ENCODE measurements at regions not wholly inside any gene's neighbourhood (a gene's known extent, or its start where the extent isn't known, plus 50 kb on each side); places are given as distances from the start of the nearest gene placed in this dataset.

DNA sequence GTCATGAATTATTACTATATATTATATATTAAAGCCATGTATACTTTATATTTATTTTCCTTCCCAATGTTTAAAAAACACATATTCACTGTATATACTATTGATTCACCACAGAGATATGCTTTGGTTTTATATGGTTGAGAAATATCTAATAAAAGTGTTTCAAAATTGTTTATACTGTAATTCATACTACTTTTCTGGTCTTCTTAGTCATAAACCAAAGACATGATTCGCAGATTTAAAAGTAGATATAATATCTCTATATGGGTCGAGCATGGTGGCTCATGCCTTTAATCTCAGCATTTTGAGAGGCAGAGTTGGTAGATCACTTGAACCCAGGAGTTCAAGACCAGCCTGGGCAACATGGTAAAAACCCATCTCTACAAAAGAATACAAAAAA is 738.4 kb downstream of the USP25 start:
- Histone ChIP-seq H3K4me3 (no peak overlapping the region), H3K27ac (no peak overlapping the region), H3K27me3 (replicated peaks) (no peaks in the 10 kb centered on the region), H3K36me3 (no peaks in the 10 kb centered on the region), H3K4me1 (replicated peaks) (no peaks in the 10 kb centered on the region), H3K9me3 (replicated peaks) (no peaks in the 10 kb centered on the region)
- DNase-seq (ENCODE audit: low read depth in 1 of 2, low spot score in 2 of 2) = no peak

- no peak for DNase-seq (ENCODE audit: low read depth in 1 of 2, low spot score in 2 of 2)
- no peak overlapping the region for H3K27ac ChIP-seq
- H3K9me3 ChIP-seq (replicated peaks) = no peaks in the 10 kb centered on the region
These were observed 744.2 kb downstream of the USP25 start for GRCh38 chr21:16473988-16474387.

GRCh38 chr21:16476056-16476825 is 746.5 kb downstream of the USP25 start:
- Histone ChIP-seq H3K4me1 (replicated peaks) (no peaks in the 10 kb centered on the region), H3K27ac (no peak overlapping the region), H3K27me3 (replicated peaks) (no peaks in the 10 kb centered on the region), H3K36me3 (no peaks in the 10 kb centered on the region), H3K9me3 (replicated peaks) (no peaks in the 10 kb centered on the region), H3K4me3 (no peak overlapping the region)
- no peak for DNase-seq (ENCODE audit: low read depth in 1 of 2, low spot score in 2 of 2)

More at GRCh38 chr21:16473988-16474387, 744.2 kb downstream of the USP25 start:
- no peaks in the 10 kb centered on the region for H3K27me3 ChIP-seq (replicated peaks)
- H3K4me1 ChIP-seq (replicated peaks) = no peaks in the 10 kb centered on the region
- H3K36me3 ChIP-seq = no peaks in the 10 kb centered on the region
- H3K4me3 ChIP-seq = no peak overlapping the region

DNA sequence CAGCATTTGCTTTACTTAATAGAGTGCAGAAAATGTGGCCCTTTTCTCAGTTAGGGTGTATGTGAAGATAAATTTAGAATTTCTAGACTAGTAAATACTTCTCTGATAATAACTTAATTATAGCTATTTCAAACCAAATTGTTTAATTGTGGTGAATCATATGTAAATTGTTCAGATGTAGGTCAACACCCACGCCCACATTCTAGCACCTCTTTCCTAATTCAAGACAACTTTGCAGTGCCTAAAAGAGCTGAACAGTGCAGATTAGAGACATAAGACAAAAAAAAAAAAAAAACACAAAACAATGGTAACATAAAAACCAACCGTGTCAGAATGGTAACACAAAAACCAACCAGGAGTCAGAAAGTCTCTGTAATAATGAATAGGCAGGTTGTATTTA is 758.3 kb downstream of the USP25 start:
- no peak overlapping the region for H3K27ac ChIP-seq
- no peaks in the 10 kb centered on the region for H3K4me1 ChIP-seq (replicated peaks)
- no peaks in the 10 kb centered on the region for H3K9me3 ChIP-seq (replicated peaks)
- H3K4me3 ChIP-seq = no peak overlapping the region
- no peak for DNase-seq (ENCODE audit: low read depth in 1 of 2, low spot score in 2 of 2)
- H3K27me3 ChIP-seq (replicated peaks) = no peaks in the 10 kb centered on the region
- H3K36me3 ChIP-seq = no peaks in the 10 kb centered on the region

- no peaks in the 10 kb centered on the region for H3K9me3 ChIP-seq (replicated peaks)
- no peaks in the 10 kb centered on the region for H3K36me3 ChIP-seq
- no peaks in the 10 kb centered on the region; the same call in 1 of the 2 replicates for H3K27me3 ChIP-seq (replicated peaks)
- H3K27ac ChIP-seq = no peak overlapping the region
- H3K4me3 ChIP-seq = no peak overlapping the region
- DNase-seq (ENCODE audit: low read depth in 1 of 2, low spot score in 2 of 2) = no peak
- H3K4me1 ChIP-seq (replicated peaks) = no peaks in the 10 kb centered on the region
These were observed 762.6 kb downstream of the USP25 start for GRCh38 chr21:16492356-16492755.

GRCh38 chr21:16492892-16493291 is 763.1 kb downstream of the USP25 start:
- H3K4me1 ChIP-seq (replicated peaks) = no peaks in the 10 kb centered on the region
- H3K4me3 ChIP-seq = no peak overlapping the region
- no peaks in the 10 kb centered on the region for H3K9me3 ChIP-seq (replicated peaks)
- no peaks in the 10 kb centered on the region; the same call in 1 of the 2 replicates for H3K27me3 ChIP-seq (replicated peaks)
- DNase-seq (ENCODE audit: low read depth in 1 of 2, low spot score in 2 of 2) = no peak
- no peak overlapping the region for H3K27ac ChIP-seq
- no peaks in the 10 kb centered on the region for H3K36me3 ChIP-seq

- H3K27ac ChIP-seq = no peak overlapping the region
- no peaks in the 10 kb centered on the region for H3K36me3 ChIP-seq
- no peaks in the 10 kb centered on the region for H3K9me3 ChIP-seq (replicated peaks)
- DNase-seq (ENCODE audit: low read depth in 1 of 2, low spot score in 2 of 2) = no peak
- no peaks in the 10 kb centered on the region; the same call in 1 of the 2 replicates for H3K27me3 ChIP-seq (replicated peaks)
- H3K4me3 ChIP-seq = no peak overlapping the region
- no peaks in the 10 kb centered on the region for H3K4me1 ChIP-seq (replicated peaks)
These were observed 766.8 kb downstream of the USP25 start for GRCh38 chr21:16496609-16497008.

DNA sequence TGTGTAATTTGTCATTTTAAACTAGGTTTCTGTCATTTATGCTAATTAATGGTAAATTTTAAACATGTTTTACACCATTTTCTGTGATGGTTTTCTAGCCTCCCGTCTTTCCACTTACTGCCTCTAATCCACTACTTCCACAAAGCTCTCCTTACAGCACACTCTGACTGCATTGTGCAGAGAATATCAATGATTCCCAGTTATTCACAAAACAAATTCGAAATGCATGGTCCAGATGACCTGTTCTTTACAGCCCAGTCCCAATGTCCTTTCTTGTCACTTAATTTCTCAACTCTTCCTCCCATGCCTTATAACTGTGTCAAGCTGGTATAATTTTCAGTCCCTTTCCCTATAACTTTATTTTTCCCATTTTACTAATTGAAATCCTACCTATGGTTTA is 770.5 kb downstream of the USP25 start:
- Histone ChIP-seq H3K4me1 (replicated peaks) (no peaks in the 10 kb centered on the region), H3K9me3 (replicated peaks) (no peaks in the 10 kb centered on the region), H3K36me3 (no peaks in the 10 kb centered on the region), H3K4me3 (no peak overlapping the region), H3K27ac (no peak overlapping the region), H3K27me3 (replicated peaks) (no peaks in the 10 kb centered on the region; the same call in 1 of the 2 replicates)
- DNase-seq (ENCODE audit: low read depth in 1 of 2, low spot score in 2 of 2) = no peak

- no peak for DNase-seq (ENCODE audit: low read depth in 1 of 2, low spot score in 2 of 2)
- Histone ChIP-seq H3K4me1 (replicated peaks) (no peaks in the 10 kb centered on the region), H3K27me3 (replicated peaks) (no peaks in the 10 kb centered on the region), H3K27ac (no peak overlapping the region), H3K4me3 (no peak overlapping the region), H3K36me3 (no peaks in the 10 kb centered on the region), H3K9me3 (replicated peaks) (no peaks in the 10 kb centered on the region)
These were observed 772.5 kb downstream of the USP25 start for GRCh38 chr21:16502273-16502672.

GRCh38 chr21:16502897-16503296 is 773.1 kb downstream of the USP25 start:
- H3K36me3 ChIP-seq = no peaks in the 10 kb centered on the region
- no peak overlapping the region for H3K4me3 ChIP-seq
- H3K4me1 ChIP-seq (replicated peaks) = no peaks in the 10 kb centered on the region
- no peaks in the 10 kb centered on the region for H3K9me3 ChIP-seq (replicated peaks)
- no peak for DNase-seq (ENCODE audit: low read depth in 1 of 2, low spot score in 2 of 2)
- no peak overlapping the region for H3K27ac ChIP-seq
- H3K27me3 ChIP-seq (replicated peaks) = no peaks in the 10 kb centered on the region

DNA sequence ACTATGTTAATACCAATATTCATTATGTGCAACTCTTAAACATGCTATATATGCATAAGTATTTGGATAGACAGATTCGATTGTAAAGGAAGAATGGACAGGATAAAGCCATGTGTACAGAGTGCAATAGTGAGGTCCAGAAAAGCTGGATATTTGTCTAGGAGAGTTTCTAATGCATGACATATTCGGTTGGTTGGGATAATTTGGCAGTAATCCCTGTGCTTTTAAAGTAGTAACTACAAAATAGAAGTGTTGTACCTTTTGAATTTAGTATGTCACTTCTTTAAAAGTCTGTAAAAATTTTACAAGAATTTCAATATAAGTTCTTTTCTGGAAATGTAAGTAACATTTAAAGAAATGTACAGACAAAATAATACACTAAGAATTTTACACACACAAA is 774.5 kb downstream of the USP25 start:
- Histone ChIP-seq H3K4me1 (replicated peaks) (no peaks in the 10 kb centered on the region), H3K36me3 (no peaks in the 10 kb centered on the region), H3K27me3 (replicated peaks) (no peaks in the 10 kb centered on the region), H3K4me3 (no peak overlapping the region), H3K27ac (no peak overlapping the region), H3K9me3 (replicated peaks) (no peaks in the 10 kb centered on the region)
- no peak for DNase-seq (ENCODE audit: low read depth in 1 of 2, low spot score in 2 of 2)

GRCh38 chr21:16504766-16505165 is 775.0 kb downstream of the USP25 start:
- no peak for DNase-seq (ENCODE audit: low read depth in 1 of 2, low spot score in 2 of 2)
- H3K4me1 ChIP-seq (replicated peaks) = no peaks in the 10 kb centered on the region
- no peaks in the 10 kb centered on the region for H3K36me3 ChIP-seq
- H3K27ac ChIP-seq = no peak overlapping the region
- H3K27me3 ChIP-seq (replicated peaks) = no peaks in the 10 kb centered on the region
- H3K9me3 ChIP-seq (replicated peaks) = no peaks in the 10 kb centered on the region
- H3K4me3 ChIP-seq = no peak overlapping the region

GRCh38 chr21:16509476-16509875 is 779.7 kb downstream of the USP25 start:
- DNase-seq (ENCODE audit: low read depth in 1 of 2, low spot score in 2 of 2) = no peak
- Histone ChIP-seq H3K27ac (no peak overlapping the region), H3K27me3 (replicated peaks) (no peaks in the 10 kb centered on the region), H3K4me3 (no peak overlapping the region), H3K9me3 (replicated peaks) (no peaks in the 10 kb centered on the region), H3K36me3 (no peaks in the 10 kb centered on the region), H3K4me1 (replicated peaks) (no peaks in the 10 kb centered on the region)

GRCh38 chr21:16514316-16514715 is 784.5 kb downstream of the USP25 start:
- H3K9me3 ChIP-seq (replicated peaks) = no peaks in the 10 kb centered on the region
- DNase-seq (ENCODE audit: low read depth in 1 of 2, low spot score in 2 of 2) = no peak
- no peaks in the 10 kb centered on the region for H3K27me3 ChIP-seq (replicated peaks)
- H3K4me1 ChIP-seq (replicated peaks) = no peaks in the 10 kb centered on the region
- H3K27ac ChIP-seq = no peak overlapping the region
- no peaks in the 10 kb centered on the region for H3K36me3 ChIP-seq
- H3K4me3 ChIP-seq = no peak overlapping the region

GRCh38 chr21:16517383-16517782 is 787.6 kb downstream of the USP25 start:
- H3K27me3 ChIP-seq (replicated peaks) = no peaks in the 10 kb centered on the region
- H3K9me3 ChIP-seq (replicated peaks) = no peaks in the 10 kb centered on the region
- H3K4me1 ChIP-seq (replicated peaks) = peaks cover 3% of the 10 kb centered on the region
- no peak for DNase-seq (ENCODE audit: low read depth in 1 of 2, low spot score in 2 of 2)
- H3K36me3 ChIP-seq = no peaks in the 10 kb centered on the region
- H3K27ac ChIP-seq = no peak overlapping the region
- no peak overlapping the region for H3K4me3 ChIP-seq
